Activated naive CD4-positive, alpha-beta T cell treated with anti-CD3 and anti-CD28 coated beads, Interleukin-2, amount 50 U/mL, for 24 hours (primary cell): ENCODE measurements at regions not wholly inside any gene's neighbourhood (a gene's known extent, or its start where the extent isn't known, plus 50 kb on each side); places are given as distances from the start of the nearest gene placed in this dataset.

ENCODE experiments used
- H3K27ac Mint-ChIP-seq: one replicate; pipeline ENCODE4 v1.8.0; 2021; ENCODE audit warnings: mild to moderate bottlenecking, mixed read lengths
- H3K27me3 Mint-ChIP-seq: one replicate; pipeline ENCODE4 v1.8.0; 2021; ENCODE audit warnings: mixed read lengths
- H3K36me3 Mint-ChIP-seq: one replicate; pipeline ENCODE4 v1.8.0; 2021; ENCODE audit warnings: mixed read lengths
- H3K4me1 Mint-ChIP-seq: one replicate; pipeline ENCODE4 v1.8.0; 2021; ENCODE audit warnings: mixed read lengths
- H3K4me3 Mint-ChIP-seq: one replicate; pipeline ENCODE4 v1.8.0; 2021; ENCODE audit warnings: mild to moderate bottlenecking, mixed read lengths
- H3K9me3 Mint-ChIP-seq: one replicate; pipeline ENCODE4 v1.8.0; 2021; ENCODE audit warnings: mixed read lengths

DNA sequence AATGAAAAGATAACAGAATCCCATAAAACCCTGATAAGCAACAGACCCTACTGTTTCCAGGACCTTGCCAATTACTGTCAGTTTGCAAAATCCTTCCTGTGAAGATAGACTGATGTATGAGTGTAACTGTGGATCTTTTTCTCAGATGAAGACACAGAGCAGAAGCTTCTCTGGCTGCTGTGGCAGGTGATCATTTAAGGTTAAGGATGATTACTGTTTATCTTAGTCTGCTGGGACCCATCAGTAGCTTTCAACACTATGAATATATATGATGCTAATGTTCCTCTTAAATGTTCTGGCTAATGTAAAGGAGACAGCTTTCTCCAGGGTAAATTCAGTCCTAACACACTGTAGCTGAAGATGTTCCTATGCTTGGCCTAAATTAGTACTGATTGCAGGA, 56.0 kb upstream of the CTTNBP2 start:
- Mint-ChIP-seq H3K27ac (no peak overlapping the region), H3K4me3 (no peak overlapping the region), H3K27me3 (peaks cover 1% of the 10 kb centered on the region), H3K4me1 (no peaks in the 10 kb centered on the region), H3K9me3 (peaks cover 7% of the 10 kb centered on the region), H3K36me3 (no peaks in the 10 kb centered on the region)

DNA sequence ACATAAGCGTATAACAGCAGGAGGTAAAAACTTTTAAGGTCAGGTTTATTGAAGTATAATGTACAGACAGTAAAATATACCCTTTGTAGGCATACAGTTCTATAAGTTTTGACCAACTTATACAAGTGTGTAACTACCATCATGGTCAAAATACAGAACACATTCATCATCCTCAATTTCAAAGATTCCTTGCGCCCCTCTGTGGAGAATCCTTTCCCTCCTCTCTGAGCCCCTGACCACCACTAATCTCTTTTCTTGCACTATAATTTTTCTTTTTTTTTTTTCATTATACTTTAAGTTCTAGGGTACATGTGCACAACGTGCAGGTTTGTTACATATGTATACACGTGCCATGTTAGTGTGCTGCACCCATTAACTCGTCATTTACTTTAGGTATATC, 58.1 kb upstream of the CTTNBP2 start:
- H3K36me3 Mint-ChIP-seq = no peaks in the 10 kb centered on the region
- H3K9me3 Mint-ChIP-seq = peaks cover 7% of the 10 kb centered on the region
- H3K4me1 Mint-ChIP-seq = no peaks in the 10 kb centered on the region
- H3K27ac Mint-ChIP-seq = no peak overlapping the region
- H3K27me3 Mint-ChIP-seq = peaks cover 1% of the 10 kb centered on the region
- H3K4me3 Mint-ChIP-seq = no peak overlapping the region

DNA sequence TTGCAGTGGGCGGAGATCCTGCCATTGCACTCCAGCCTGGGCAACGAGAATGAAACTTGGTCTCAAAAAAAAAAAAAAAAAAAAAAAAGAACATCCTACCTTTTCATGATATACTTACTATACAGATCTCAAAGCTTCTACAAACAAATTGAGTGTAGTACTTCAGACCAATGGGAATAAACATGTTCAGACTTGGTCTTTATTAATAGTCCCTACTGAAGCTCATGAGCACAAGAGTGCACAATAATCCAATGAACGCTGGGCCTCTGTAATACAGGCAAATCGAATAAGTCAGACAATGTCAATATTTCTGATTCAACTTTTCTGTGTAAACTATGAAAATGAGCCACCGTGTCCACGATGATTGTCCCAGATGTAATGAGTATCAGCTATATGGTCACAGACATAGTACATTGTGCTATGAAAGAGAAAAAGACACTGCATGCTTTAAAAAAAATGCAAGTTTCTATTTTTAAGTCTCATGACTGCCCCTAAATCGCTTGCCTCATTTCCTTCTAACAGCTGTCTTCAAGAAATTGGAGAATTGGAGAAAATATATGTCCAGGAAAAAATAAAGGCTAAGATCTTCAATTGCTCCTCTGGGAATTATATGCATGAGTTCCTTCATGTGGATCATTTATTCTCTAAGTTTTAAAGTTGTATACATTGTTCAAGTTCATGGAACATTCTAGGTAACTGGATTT, 64.0 kb upstream of the CTTNBP2 start:
- Mint-ChIP-seq H3K27me3 (peaks cover 1% of the 10 kb centered on the region), H3K9me3 (peaks cover 8% of the 10 kb centered on the region), H3K36me3 (no peaks in the 10 kb centered on the region), H3K4me3 (no peak overlapping the region), H3K27ac (no peak overlapping the region), H3K4me1 (no peaks in the 10 kb centered on the region)

DNA sequence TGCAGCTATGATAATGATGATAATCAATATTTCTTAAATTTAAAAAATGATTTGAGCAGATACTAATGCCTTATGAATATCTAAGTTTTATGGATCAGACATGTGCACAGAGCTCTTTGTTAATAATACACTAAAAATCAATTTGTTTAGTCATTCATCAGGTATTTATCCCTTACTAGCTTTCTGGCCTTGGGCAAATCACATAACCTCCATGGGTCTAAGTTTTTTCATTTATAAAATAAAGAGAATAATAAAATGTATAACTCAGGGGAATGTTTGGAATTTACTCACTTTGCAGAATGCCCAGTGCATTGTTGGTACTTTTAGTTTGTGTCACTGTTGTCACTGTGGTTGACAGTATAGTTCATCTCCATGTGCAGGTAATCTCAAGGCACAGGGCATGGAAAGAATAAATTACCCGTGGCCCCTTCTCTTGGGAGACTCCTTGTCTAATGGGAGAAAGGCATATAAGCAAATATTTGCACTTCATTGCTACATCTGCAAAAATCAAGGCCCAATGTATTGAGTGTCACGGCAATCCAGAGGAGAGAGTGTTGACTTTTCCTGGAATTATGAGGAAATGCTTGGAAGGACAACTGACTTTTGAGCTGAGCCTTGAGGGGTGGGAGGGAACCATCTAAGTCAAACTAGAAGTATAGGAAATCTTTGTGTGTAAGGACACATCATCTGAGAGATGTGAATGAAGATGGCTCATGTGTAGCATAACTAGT, 64.7 kb upstream of the CTTNBP2 start:
- Mint-ChIP-seq H3K27ac (no peak overlapping the region), H3K9me3 (peaks cover 10% of the 10 kb centered on the region), H3K4me3 (no peak overlapping the region), H3K4me1 (no peaks in the 10 kb centered on the region), H3K36me3 (no peaks in the 10 kb centered on the region), H3K27me3 (no peaks in the 10 kb centered on the region)

DNA sequence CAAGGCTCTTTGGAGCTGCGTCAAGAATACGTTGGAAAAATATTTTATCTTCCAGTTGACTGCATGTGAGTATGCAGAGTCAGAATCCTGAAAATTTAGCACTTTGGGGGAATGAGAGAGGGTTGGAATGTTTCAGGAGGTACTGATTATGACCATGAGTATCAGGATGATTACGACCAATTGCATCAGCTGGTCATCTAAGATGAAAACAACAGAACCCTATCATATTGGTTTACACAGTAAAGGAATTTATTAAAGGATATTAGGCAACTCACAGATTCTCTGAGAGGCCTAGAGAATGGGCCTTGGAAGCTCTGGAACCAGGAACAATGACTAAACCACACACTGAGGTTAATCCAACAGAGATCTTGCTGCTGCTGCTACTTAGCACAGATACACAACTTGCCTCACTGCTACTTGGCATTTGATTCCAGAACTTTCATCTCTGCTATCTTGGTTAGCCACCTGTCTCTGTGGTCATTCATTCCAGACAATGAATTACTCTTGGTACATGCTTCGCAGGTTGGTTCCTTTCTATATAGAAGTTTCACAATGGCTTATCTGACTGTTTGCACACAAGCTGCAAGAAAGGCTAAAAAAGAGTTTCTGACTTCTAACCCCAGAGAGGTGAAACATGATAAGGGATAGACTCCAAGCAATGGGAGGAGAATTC, 68.0 kb upstream of the CTTNBP2 start:
- no peaks in the 10 kb centered on the region for H3K4me1 Mint-ChIP-seq
- H3K4me3 Mint-ChIP-seq = no peak overlapping the region
- H3K27ac Mint-ChIP-seq = no peak overlapping the region
- H3K9me3 Mint-ChIP-seq = peaks cover 4% of the 10 kb centered on the region
- H3K36me3 Mint-ChIP-seq = no peaks in the 10 kb centered on the region
- no peaks in the 10 kb centered on the region for H3K27me3 Mint-ChIP-seq

DNA sequence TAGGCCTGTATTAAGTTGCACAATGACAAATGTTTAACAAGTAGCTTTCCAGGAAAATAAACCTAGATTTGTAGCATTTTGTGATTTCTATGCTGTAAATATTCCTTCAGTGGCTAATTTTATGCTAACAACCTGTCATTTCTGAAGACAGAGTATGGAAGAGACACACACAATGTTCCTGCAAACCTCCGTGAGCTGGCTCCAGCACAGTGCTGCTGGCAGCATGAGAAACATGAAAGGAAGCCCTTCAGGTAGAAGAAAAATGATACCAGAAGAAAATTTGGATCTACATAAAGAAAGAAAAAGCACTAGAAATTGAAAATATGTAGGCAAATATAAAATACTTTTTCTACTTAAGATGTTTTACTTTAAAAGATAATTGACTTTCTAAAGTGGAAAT, 69.5 kb upstream of the CTTNBP2 start:
- H3K4me1 Mint-ChIP-seq = no peaks in the 10 kb centered on the region
- H3K36me3 Mint-ChIP-seq = no peaks in the 10 kb centered on the region
- H3K27ac Mint-ChIP-seq = no peak overlapping the region
- no peak overlapping the region for H3K4me3 Mint-ChIP-seq
- peaks cover 4% of the 10 kb centered on the region for H3K9me3 Mint-ChIP-seq
- no peaks in the 10 kb centered on the region for H3K27me3 Mint-ChIP-seq

DNA sequence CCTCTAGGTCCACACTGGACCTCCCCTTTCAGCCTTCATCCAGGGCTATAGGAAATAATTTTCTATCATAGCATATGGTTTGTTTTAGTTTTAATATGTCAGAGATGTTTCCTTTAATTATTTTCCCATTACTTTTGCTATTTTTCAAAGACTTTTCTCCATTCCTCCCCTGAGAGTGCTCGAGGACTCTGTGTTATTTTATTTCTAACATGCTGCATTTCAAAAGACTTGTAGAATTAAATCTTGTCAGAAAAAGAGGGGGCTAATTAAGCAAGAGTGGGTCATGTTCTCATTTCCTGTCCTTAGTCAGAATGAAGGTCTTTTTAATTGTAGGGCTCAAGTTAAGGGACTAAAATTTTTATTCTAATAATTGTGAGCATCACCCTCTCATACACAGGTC, 71.6 kb upstream of the CTTNBP2 start:
- Mint-ChIP-seq H3K9me3 (peaks cover 4% of the 10 kb centered on the region), H3K27me3 (no peaks in the 10 kb centered on the region), H3K4me3 (no peak overlapping the region), H3K4me1 (no peaks in the 10 kb centered on the region), H3K36me3 (no peaks in the 10 kb centered on the region), H3K27ac (no peak overlapping the region)

DNA sequence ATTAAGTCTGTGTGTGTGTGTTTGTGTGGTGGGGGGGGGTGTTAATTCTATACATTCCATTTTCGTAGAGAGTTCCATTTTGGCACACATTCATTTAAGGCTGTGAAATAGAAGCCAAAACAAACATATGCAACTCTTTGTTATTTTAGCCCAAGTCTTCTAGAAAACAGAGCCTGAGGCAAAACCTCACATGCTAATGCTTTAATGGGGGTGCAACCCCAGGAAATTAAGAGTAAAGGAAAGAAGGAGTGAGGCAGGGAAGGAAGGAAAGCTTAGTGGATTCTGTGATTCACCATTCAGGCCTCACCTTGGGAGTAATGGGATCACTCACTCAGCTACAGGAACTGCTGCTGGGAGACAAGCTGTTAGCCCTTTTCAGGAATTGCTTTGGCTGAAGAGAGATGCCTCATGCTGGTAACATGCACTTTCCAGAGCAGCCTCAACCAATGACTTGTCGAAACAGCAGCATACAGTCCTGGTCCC, 73.0 kb upstream of the CTTNBP2 start:
- no peak overlapping the region for H3K4me3 Mint-ChIP-seq
- H3K9me3 Mint-ChIP-seq = peaks cover 4% of the 10 kb centered on the region
- no peaks in the 10 kb centered on the region for H3K27me3 Mint-ChIP-seq
- H3K27ac Mint-ChIP-seq = no peak overlapping the region
- H3K4me1 Mint-ChIP-seq = no peaks in the 10 kb centered on the region
- no peaks in the 10 kb centered on the region for H3K36me3 Mint-ChIP-seq

DNA sequence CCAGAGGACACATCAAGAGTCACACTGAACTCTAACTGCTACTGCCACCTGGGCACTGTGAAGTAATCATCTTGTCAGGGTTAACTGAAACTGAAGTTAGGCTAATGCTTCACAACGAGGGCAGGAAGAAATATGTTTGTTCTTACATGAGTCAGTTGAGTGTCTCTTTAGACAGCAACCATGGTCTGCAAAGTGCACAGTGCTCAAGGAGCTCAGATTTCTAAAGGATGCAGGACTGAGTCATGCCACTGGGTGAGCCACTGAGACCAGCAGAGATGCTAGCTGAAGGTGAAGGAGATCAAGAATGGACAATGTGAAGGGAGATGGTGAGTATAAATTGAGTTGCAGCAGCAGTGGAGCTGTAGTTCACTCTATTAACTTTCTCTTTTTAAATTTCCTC, 76.0 kb upstream of the CTTNBP2 start:
- no peak overlapping the region for H3K27ac Mint-ChIP-seq
- no peaks in the 10 kb centered on the region for H3K4me1 Mint-ChIP-seq
- H3K4me3 Mint-ChIP-seq = no peak overlapping the region
- H3K27me3 Mint-ChIP-seq = peaks cover 1% of the 10 kb centered on the region
- no peaks in the 10 kb centered on the region for H3K36me3 Mint-ChIP-seq
- no peaks in the 10 kb centered on the region for H3K9me3 Mint-ChIP-seq

DNA sequence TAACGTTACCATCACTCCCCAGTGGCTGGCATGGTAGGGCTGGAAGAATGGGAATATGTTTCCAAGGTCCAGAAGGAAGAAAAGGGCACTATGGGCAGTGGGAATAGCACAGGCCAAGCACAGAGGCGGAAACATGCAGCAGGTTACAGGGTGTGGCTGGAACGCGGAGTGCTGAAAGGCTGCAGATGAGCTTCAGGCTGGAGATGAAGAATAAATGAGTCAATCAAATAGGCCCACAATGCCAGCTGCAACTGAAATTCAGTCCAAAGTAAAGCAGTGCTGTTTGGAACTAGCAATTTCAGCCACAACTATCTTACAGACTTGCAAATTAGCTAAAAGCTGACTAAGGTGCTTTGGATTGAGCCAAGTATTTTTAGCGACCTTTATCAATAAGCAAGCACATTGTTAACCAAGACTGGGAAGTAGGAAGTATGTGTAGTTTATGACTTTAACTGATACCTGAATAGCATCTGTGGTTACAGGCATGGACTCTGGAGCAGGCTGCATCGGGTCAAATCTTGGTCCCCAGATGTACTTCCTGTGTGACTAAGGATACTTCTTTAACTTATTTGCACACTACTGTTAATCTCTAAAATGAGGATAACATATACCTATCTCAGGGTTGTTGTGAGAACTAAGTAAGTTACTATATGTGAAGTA, 77.5 kb upstream of the CTTNBP2 start:
- no peaks in the 10 kb centered on the region for H3K9me3 Mint-ChIP-seq
- no peaks in the 10 kb centered on the region for H3K36me3 Mint-ChIP-seq
- no peak overlapping the region for H3K4me3 Mint-ChIP-seq
- peaks cover 1% of the 10 kb centered on the region for H3K27me3 Mint-ChIP-seq
- no peak overlapping the region for H3K27ac Mint-ChIP-seq
- H3K4me1 Mint-ChIP-seq = no peaks in the 10 kb centered on the region

DNA sequence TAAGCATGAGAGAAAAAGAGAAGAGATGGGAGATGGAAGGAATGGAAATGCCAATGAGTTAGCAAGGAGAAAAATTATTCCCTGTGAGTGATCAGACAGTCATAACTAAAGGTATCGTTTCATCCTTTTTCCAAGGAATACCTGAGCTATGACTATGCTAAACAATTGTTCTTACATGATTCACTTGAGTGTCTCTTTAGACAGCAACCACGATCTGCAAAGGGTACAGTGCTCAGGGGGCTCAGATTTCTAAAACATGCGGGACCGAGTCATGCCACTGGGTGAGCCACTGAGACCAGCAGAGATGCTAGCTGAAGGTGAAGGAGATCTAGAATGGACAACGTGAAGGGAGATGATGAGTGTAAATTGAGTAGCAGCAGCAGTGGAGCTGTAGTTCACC, 78.0 kb upstream of the CTTNBP2 start:
- no peak overlapping the region for H3K27ac Mint-ChIP-seq
- no peaks in the 10 kb centered on the region for H3K9me3 Mint-ChIP-seq
- no peaks in the 10 kb centered on the region for H3K4me1 Mint-ChIP-seq
- H3K27me3 Mint-ChIP-seq = peaks cover 1% of the 10 kb centered on the region
- no peaks in the 10 kb centered on the region for H3K36me3 Mint-ChIP-seq
- no peak overlapping the region for H3K4me3 Mint-ChIP-seq

DNA sequence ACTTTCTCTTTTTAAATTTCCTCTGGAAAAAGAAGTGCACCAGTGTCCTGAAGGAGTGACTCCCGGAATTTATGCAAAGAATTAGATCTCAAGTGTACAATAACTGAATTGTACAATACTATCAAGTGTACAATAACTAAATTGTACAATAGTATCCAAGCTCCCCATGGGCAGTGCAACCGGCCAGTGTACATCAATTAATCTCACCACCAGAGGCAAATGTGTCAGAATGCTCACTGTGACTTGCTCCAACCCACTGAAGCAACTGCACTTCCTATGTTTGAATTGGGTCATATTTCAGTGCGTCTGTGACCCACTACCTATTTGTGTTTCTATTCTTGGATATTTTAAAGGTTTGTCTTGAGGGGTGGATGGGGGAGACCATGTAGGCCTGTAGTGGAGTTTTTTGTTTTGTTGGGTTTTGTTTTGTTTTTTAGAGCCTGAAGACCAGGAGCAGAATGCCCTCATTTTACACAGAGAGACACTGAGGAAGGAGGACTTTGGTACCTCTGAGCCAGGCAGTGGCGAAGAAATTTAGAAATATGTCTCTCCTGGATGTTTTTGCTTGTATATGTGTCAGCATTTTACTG, 78.5 kb upstream of the CTTNBP2 start:
- no peaks in the 10 kb centered on the region for H3K36me3 Mint-ChIP-seq
- no peaks in the 10 kb centered on the region for H3K9me3 Mint-ChIP-seq
- H3K27me3 Mint-ChIP-seq = peaks cover 1% of the 10 kb centered on the region
- no peak overlapping the region for H3K4me3 Mint-ChIP-seq
- no peaks in the 10 kb centered on the region for H3K4me1 Mint-ChIP-seq
- no peak overlapping the region for H3K27ac Mint-ChIP-seq

DNA sequence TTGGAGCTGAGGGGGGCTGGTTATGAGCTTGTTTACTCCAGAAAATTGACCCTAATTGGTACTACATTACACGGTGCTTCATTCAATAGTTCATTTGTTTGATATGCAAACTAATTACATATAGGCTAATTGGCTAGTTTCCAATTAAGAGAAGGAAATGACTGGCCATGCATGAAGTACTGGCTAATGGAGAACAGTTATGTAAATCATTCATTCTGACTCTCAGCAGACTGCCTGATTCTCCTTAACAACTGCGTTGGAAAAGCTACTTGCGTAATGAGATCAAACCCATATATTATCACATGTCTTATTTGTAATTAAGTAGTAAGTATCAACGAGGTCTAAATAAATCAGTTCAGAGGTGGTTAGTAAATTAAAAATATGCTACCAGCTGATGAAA, 81.8 kb upstream of the CTTNBP2 start:
- Mint-ChIP-seq H3K4me1 (no peaks in the 10 kb centered on the region), H3K9me3 (no peaks in the 10 kb centered on the region), H3K27me3 (peaks cover 1% of the 10 kb centered on the region), H3K4me3 (no peak overlapping the region), H3K36me3 (no peaks in the 10 kb centered on the region), H3K27ac (no peak overlapping the region)

DNA sequence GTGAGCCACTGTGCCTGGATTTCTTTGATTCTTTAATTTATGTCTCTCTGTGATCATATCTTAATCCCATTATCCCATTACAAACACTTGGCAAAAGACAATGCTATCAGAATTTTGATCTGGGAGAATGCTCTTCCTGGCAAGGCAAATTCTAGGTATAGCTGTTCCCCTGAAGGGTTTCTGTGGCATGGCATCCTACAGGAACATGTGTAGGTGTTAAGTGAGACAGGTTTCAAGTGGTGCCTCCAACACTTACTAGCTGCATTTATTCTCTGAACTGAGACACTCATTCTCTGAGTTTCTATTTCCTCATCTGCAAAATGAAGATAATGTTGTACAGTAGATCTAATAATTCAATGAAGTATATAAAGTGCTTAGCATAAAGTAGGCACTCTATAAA, 87.1 kb upstream of the CTTNBP2 start:
- Mint-ChIP-seq H3K27me3 (no peaks in the 10 kb centered on the region), H3K4me3 (no peak overlapping the region), H3K4me1 (no peaks in the 10 kb centered on the region), H3K36me3 (no peaks in the 10 kb centered on the region), H3K9me3 (no peaks in the 10 kb centered on the region), H3K27ac (no peak overlapping the region)

DNA sequence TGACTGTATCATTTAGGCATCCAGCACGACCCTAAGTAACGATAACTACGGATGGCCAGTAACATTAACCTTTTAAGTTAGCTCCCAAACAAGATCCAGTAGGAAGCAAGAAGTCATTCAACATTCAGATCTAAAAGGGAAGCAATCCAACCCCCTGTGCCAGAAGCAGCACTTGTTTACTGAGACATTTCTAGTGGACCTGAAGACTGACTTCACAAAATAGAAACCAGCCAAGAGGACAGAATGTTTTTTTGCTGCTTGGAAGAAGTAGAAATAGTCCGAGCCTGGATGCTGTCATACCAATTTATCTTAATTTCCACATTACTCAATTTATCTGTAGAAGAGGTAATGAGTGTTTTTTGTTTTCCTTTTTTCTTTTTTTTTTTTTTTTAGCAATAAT, 88.0 kb upstream of the CTTNBP2 start:
- Mint-ChIP-seq H3K27me3 (no peaks in the 10 kb centered on the region), H3K36me3 (no peaks in the 10 kb centered on the region), H3K27ac (no peak overlapping the region), H3K4me3 (no peak overlapping the region), H3K4me1 (no peaks in the 10 kb centered on the region), H3K9me3 (no peaks in the 10 kb centered on the region)
